Neural progenitor cell (in vitro differentiated cells): ENCODE measurements at regions not wholly inside any gene's neighbourhood (a gene's known extent, or its start where the extent isn't known, plus 50 kb on each side); places are given as distances from the start of the nearest gene placed in this dataset.

Experiments used
- CTCF ChIP-seq: fragments of 200-600 bp; sonication (generic); IDR thresholded peaks from 2 replicates; pipeline ENCODE4 v1.5.1; 2017; ENCODE audit warnings: antibody characterized with exemption, mild to moderate bottlenecking
- EZH2phosphoT487 ChIP-seq: fragments of 200-600 bp; sonication (generic); IDR thresholded peaks from 2 replicates; pipeline ENCODE4 v1.6.1; 2017; ENCODE audit warnings: antibody characterized with exemption

DNA sequence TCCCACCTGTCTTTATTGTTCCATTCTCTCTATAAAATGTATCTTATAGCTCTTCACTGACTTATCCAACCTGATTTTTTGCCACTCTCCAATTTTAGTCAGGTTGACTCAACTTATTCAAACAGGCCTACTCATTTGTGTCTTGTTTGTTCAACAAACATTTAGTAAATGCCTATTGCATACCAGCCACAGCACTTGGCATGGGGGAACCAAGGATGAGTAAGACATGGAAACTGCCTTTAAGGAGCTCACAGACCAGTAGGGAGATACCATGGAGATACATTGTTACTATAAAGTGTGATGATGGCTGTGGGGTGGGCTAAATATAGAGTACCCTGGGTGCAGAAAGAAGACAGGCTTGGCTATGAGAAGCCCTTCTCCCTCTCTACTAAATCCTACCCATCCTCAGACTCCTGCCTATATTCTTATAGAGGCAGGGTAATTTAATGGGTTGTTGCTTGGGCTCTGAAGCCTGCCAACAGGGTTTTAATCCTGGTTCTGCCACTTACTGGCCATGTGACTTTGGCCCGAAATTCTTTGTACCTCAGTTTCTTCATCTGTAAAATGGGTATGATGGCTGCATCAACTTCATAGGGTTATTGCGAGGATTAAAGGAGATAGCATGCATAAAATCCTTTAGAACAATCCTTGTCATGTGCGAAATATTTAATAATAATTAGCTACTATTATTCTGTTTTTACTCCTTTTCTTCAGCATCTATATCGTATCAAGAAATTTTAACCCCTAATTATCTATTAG, 348.5 kb upstream of the UMPS start:
- TF ChIP-seq CTCF (no peak), EZH2phosphoT487 (no peak)
